ENCODE measurements at regions not wholly inside any gene's neighbourhood (a gene's known extent, or its start where the extent isn't known, plus 50 kb on each side); places are given as distances from the start of the nearest gene placed in this dataset.

- TF ChIP-seq HINFP (tag; conservative IDR thresholded peaks at IDR 0.05; ENCODE audit: low read depth) (peak; percentile 80), ZNF316 (IDR thresholded peaks at IDR 0.05) (no peak), ELF2 (CRISPR knock-in tag; IDR thresholded peaks at IDR 0.05) (no peak), MECOM (CRISPR knock-in tag; IDR thresholded peaks at IDR 0.05) (no peak), CBX3 (IDR thresholded peaks at IDR 0.05; ENCODE audit: borderline replicate concordance in 1 of 2, low read length in 2 of 2) (no peak), ARID3B (CRISPR knock-in tag; IDR thresholded peaks at IDR 0.05; ENCODE audit: borderline replicate concordance) (no peak), NR2C2 (CRISPR knock-in tag; IDR thresholded peaks at IDR 0.05) (no peak), NR2C2 (tag; IDR thresholded peaks at IDR 0.05) (no peak), STAG1 (CRISPR knock-in tag; IDR thresholded peaks at IDR 0.05; ENCODE audit: borderline replicate concordance) (no peak), THRA (IDR thresholded peaks at IDR 0.05) (no peak), KAT2B (IDR thresholded peaks at IDR 0.05; ENCODE audit: low read depth, low read length) (no peak), ZNF311 (CRISPR knock-in tag; IDR thresholded peaks at IDR 0.05) (no peak), ZNF197 (CRISPR knock-in tag; IDR thresholded peaks at IDR 0.05; ENCODE audit: low read depth) (no peak), HDGF (IDR thresholded peaks at IDR 0.05) (no peak), POLR3A (IDR thresholded peaks at IDR 0.05; ENCODE audit: borderline replicate concordance, extremely low read depth, insufficient read depth, insufficient read length) (no peak), ZNF778 (CRISPR knock-in tag; IDR thresholded peaks at IDR 0.05) (no peak), THRB (CRISPR knock-in tag; conservative IDR thresholded peaks at IDR 0.05) (0 out of 2 replicates have a peak, but pooled peaks have one; percentile 23), ZNF766 (CRISPR knock-in tag; conservative IDR thresholded peaks at IDR 0.05) (no peak), DNMT1 (IDR thresholded peaks at IDR 0.05) (no peak), TAF9B (IDR thresholded peaks at IDR 0.05; ENCODE audit: partially characterized antibody) (peak; percentile 54)
Observed at GRCh38 chr6:95519228-95520037, 57.9 kb upstream of the MANEA start (continued).
